Liver (tissue), 3 donors: ENCODE measurements at regions not wholly inside any gene's neighbourhood (a gene's known extent, or its start where the extent isn't known, plus 50 kb on each side); places are given as distances from the start of the nearest gene placed in this dataset.

Experiments
- GABPA ChIP-seq, 2 donors: IDR thresholded peaks in 1 of 2; conservative IDR thresholded peaks in 1 of 2; 2 replicates each; pipeline ENCODE4 v1.6.1; 2016; ENCODE audit warnings: antibody characterized with exemption in 2 of 2, mild to moderate bottlenecking in 1 of 2, moderate library complexity in 1 of 2
- NR2F2 ChIP-seq: IDR thresholded peaks from 2 replicates; pipeline ENCODE4 v1.6.1; 2016; ENCODE audit warnings: antibody characterized with exemption
- TF ChIP-seq, protein P1 (sequence below): fragments of 150-350 bp; IDR thresholded peaks from 2 replicates; pipeline ENCODE4 v1.5.1; 2017; ENCODE audit warnings: improper control_type of control experiment, low read depth, low read length; ENCODE audit not compliant: missing input control
- TF ChIP-seq, protein P2 (sequence below): IDR thresholded peaks from 2 replicates; pipeline ENCODE4 v1.6.1; 2016; ENCODE audit warnings: antibody characterized with exemption
- donor health status: healthy.
- donor health status: healthy.

DNA sequence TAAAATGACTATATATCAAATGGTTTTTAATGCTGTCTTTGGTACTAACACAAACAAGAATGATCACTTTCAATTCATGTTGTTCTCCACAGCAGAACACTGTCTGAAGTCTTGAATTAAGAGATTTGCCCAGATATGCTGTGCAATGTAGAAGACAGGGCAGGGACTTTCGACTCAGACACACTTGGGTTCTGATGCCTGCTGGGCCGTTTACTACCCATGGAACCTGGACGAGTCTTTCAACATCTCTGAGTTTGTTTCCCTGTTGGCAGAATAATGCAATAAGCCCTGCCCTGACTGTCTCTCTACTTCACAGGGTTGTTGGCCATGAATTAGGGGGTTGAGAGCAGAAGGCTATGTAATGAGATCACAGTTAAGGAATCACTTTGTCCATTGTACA is 162.6 kb upstream of the TMPO start:
- TF ChIP-seq GABPA (IDR thresholded peaks at IDR 0.05 in 1 of 2, conservative IDR thresholded peaks at IDR 0.05 in 1 of 2) (no peak), NR2F2 (no peak)
- TF ChIP-seq, protein P1, sequence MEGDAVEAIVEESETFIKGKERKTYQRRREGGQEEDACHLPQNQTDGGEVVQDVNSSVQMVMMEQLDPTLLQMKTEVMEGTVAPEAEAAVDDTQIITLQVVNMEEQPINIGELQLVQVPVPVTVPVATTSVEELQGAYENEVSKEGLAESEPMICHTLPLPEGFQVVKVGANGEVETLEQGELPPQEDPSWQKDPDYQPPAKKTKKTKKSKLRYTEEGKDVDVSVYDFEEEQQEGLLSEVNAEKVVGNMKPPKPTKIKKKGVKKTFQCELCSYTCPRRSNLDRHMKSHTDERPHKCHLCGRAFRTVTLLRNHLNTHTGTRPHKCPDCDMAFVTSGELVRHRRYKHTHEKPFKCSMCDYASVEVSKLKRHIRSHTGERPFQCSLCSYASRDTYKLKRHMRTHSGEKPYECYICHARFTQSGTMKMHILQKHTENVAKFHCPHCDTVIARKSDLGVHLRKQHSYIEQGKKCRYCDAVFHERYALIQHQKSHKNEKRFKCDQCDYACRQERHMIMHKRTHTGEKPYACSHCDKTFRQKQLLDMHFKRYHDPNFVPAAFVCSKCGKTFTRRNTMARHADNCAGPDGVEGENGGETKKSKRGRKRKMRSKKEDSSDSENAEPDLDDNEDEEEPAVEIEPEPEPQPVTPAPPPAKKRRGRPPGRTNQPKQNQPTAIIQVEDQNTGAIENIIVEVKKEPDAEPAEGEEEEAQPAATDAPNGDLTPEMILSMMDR = no peak
- TF ChIP-seq, protein P2, sequence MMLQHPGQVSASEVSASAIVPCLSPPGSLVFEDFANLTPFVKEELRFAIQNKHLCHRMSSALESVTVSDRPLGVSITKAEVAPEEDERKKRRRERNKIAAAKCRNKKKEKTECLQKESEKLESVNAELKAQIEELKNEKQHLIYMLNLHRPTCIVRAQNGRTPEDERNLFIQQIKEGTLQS = no peak
